Smooth muscle cell (in vitro differentiated cells): ENCODE measurements at regions not wholly inside any gene's neighbourhood (a gene's known extent, or its start where the extent isn't known, plus 50 kb on each side); places are given as distances from the start of the nearest gene placed in this dataset.
"Not testable (repeated sequence)": the region's sequence is repeated elsewhere in the genome, so short reads cannot be mapped to it uniquely, and the experiment has no call there.

ENCODE experiments used
- DNase-seq: peaks from one replicate; lab custom pipeline; 2025; ENCODE audit not compliant: unreplicated experiment; lab: John Stamatoyannopoulos, UW
- H2AFZ ChIP-seq: fragments of 200-600 bp; sonication (generic); 2 replicates; pipeline ENCODE4 v1.6.0; 2016; ENCODE audit warnings: antibody characterized with exemption, low read depth, mild to moderate bottlenecking
- H3F3A ChIP-seq: fragments of 200-600 bp; sonication (generic); 2 replicates; pipeline ENCODE4 v1.6.0; 2017; ENCODE audit warnings: antibody characterized with exemption, low read depth
- H3K27ac ChIP-seq: fragments of 200-600 bp; sonication (generic); 2 replicates; pipeline ENCODE4 v1.5.1; 2016; ENCODE audit warnings: low read depth, mild to moderate bottlenecking
- H3K27me3 ChIP-seq: fragments of 200-600 bp; sonication (generic); 2 replicates; pipeline ENCODE4 v1.6.1; 2016; ENCODE audit warnings: low read depth, mild to moderate bottlenecking
- H3K36me3 ChIP-seq: fragments of 200-600 bp; sonication (generic); 2 replicates; pipeline ENCODE4 v1.5.1; 2016; ENCODE audit warnings: low read depth
- H3K4me1 ChIP-seq: fragments of 200-600 bp; sonication (generic); 2 replicates; pipeline ENCODE4 v1.5.1; 2016; ENCODE audit warnings: low read depth
- H3K4me2 ChIP-seq: fragments of 200-600 bp; sonication (generic); 2 replicates; pipeline ENCODE4 v1.6.0; 2016; ENCODE audit warnings: mild to moderate bottlenecking
- H3K4me3 ChIP-seq: fragments of 200-600 bp; sonication (generic); 2 replicates; pipeline ENCODE4 v1.5.1; 2016; ENCODE audit warnings: mild to moderate bottlenecking
- H3K79me2 ChIP-seq: fragments of 200-600 bp; sonication (generic); 2 replicates; pipeline ENCODE4 v1.6.0; 2016; ENCODE audit warnings: low read depth, mild to moderate bottlenecking
- H3K9ac ChIP-seq: fragments of 200-600 bp; sonication (generic); 2 replicates; pipeline ENCODE4 v1.6.0; 2016; ENCODE audit warnings: low read depth
- H3K9me3 ChIP-seq: fragments of 200-600 bp; sonication (generic); replicated peaks from 2 replicates; pipeline ENCODE4 v1.5.1; 2016; ENCODE audit warnings: low read depth
- H4K20me1 ChIP-seq: fragments of 200-600 bp; sonication (generic); 2 replicates; pipeline ENCODE4 v1.6.0; 2016; ENCODE audit warnings: low read depth
- CTCF ChIP-seq: fragments of 200-600 bp; sonication (generic); IDR thresholded peaks from 2 replicates; pipeline ENCODE4 v1.5.1; 2017; ENCODE audit warnings: borderline replicate concordance, mild to moderate bottlenecking, antibody characterized with exemption; ENCODE audit not compliant: insufficient read depth, poor library complexity, severe bottlenecking
- whole genome bisulfite sequencing: methylation state at CpG from one replicate; pipeline ENCODE4 v1.1.7; 2016; ENCODE audit warnings: low lambda C conversion rate; 5-methylcytosine and 5-hydroxymethylcytosine counted together

GRCh38 chr6:62982951-62983350 lies 228.3 kb upstream of the FKBP1C start:
- Histone ChIP-seq H2AFZ (no peak overlapping the region), H4K20me1 (no peaks in the 10 kb centered on the region), H3K9ac (no peak overlapping the region), H3K4me3 (no peak overlapping the region), H3K27ac (no peak overlapping the region), H3K4me1 (no peaks in the 10 kb centered on the region), H3K9me3 (no peaks in the 10 kb centered on the region), H3K27me3 (no peaks in the 10 kb centered on the region), H3K79me2 (no peaks in the 10 kb centered on the region), H3K36me3 (no peaks in the 10 kb centered on the region), H3F3A (no peaks in the 10 kb centered on the region), H3K4me2 (no peak overlapping the region)
- 94% methylated on average over 2 of the region's 2 CpGs for WGBS
- TF ChIP-seq CTCF = no peak
- no peak for DNase-seq

GRCh38 chr6:62991696-62992095 lies 219.6 kb upstream of the FKBP1C start:
- not testable (repeated sequence) for H3K79me2 ChIP-seq, H3K36me3 ChIP-seq, H3K4me3 ChIP-seq, H3F3A ChIP-seq, DNase-seq, H3K4me2 ChIP-seq, H3K4me1 ChIP-seq, H4K20me1 ChIP-seq, H3K27me3 ChIP-seq, H3K9ac ChIP-seq, H3K9me3 ChIP-seq, H2AFZ ChIP-seq, H3K27ac ChIP-seq
- WGBS = 89% methylated on average over 4 of the region's 4 CpGs

- TF ChIP-seq CTCF = no peak
- H3K27ac ChIP-seq = no peak overlapping the region
Observed at GRCh38 chr6:62993951-62994350, 217.3 kb upstream of the FKBP1C start.

GRCh38 chr6:62998022-62998421 lies 213.2 kb upstream of the FKBP1C start:
- TF ChIP-seq CTCF = no peak
- H3K79me2 ChIP-seq = no peaks in the 10 kb centered on the region
- no peak overlapping the region for H3K27ac ChIP-seq
- H3K4me2 ChIP-seq = no peak overlapping the region
- DNase-seq = no peak
- no peaks in the 10 kb centered on the region for H3K36me3 ChIP-seq
- H3F3A ChIP-seq = no peaks in the 10 kb centered on the region
- 94% methylated on average over 2 of the region's 2 CpGs for WGBS
- H3K9ac ChIP-seq = no peak overlapping the region
- no peaks in the 10 kb centered on the region for H3K27me3 ChIP-seq
- no peak overlapping the region for H3K4me3 ChIP-seq
- no peaks in the 10 kb centered on the region for H3K9me3 ChIP-seq
- no peaks in the 10 kb centered on the region for H4K20me1 ChIP-seq
- H2AFZ ChIP-seq = peak overlapping the region; percentile 81
- H3K4me1 ChIP-seq = peaks cover 20% of the 10 kb centered on the region

More at GRCh38 chr6:62993951-62994350, 217.3 kb upstream of the FKBP1C start:
- H3K9me3 ChIP-seq = no peaks in the 10 kb centered on the region
- DNase-seq = no peak
- H3K27me3 ChIP-seq = no peaks in the 10 kb centered on the region
- no peaks in the 10 kb centered on the region for H4K20me1 ChIP-seq
- peaks cover 8% of the 10 kb centered on the region for H3K4me1 ChIP-seq
- no peak overlapping the region for H2AFZ ChIP-seq
- no peaks in the 10 kb centered on the region for H3K79me2 ChIP-seq
- no peaks in the 10 kb centered on the region for H3K36me3 ChIP-seq
- no peaks in the 10 kb centered on the region for H3F3A ChIP-seq
- H3K4me2 ChIP-seq = no peak overlapping the region
- no peak overlapping the region for H3K4me3 ChIP-seq
- H3K9ac ChIP-seq = no peak overlapping the region

GRCh38 chr6:62999242-62999641 lies 212.0 kb upstream of the FKBP1C start:
- not testable (repeated sequence) for H3K9me3 ChIP-seq, DNase-seq, H3K36me3 ChIP-seq, H3K27me3 ChIP-seq, H3K79me2 ChIP-seq, H3K4me3 ChIP-seq, H3F3A ChIP-seq, H4K20me1 ChIP-seq
- H3K9ac ChIP-seq = peak overlapping the region; percentile 13
- H3K4me2 ChIP-seq = peak overlapping the region; percentile 60
- WGBS = 20% methylated on average over 3 of the region's 3 CpGs
- peak overlapping the region; percentile 65 for H2AFZ ChIP-seq
- H3K27ac ChIP-seq = peak overlapping the region; percentile 86
- H3K4me1 ChIP-seq = peaks cover 20% of the 10 kb centered on the region
